Activated T-cell treated with anti-CD3 and anti-CD28 coated beads, Interleukin-2, amount 50 U/mL, for 4 hours (primary cell): ENCODE measurements at regions not wholly inside any gene's neighbourhood (a gene's known extent, or its start where the extent isn't known, plus 50 kb on each side); places are given as distances from the start of the nearest gene placed in this dataset.

Source experiments
- ATAC-seq, 2 donors: fragments of 200-7000 bp; cut with Tn5 transposase; one replicate each; pipeline ENCODE4 v1.10.0; 2021
- DNase-seq: peaks from one replicate; pipeline ENCODE4 v3.0.0-alpha.2; 2020
- H3K27me3 Mint-ChIP-seq: one replicate; pipeline ENCODE4 v1.8.0; 2021; ENCODE audit warnings: low read depth, mixed read lengths
- H3K36me3 Mint-ChIP-seq: one replicate; pipeline ENCODE4 v1.8.0; 2022; ENCODE audit warnings: mixed read lengths; ENCODE audit not compliant: insufficient read depth
- H3K4me1 Mint-ChIP-seq: one replicate; pipeline ENCODE4 v1.8.0; 2021; ENCODE audit warnings: low read depth, mixed read lengths
- H3K4me3 Mint-ChIP-seq: one replicate; pipeline ENCODE4 v1.8.0; 2021; ENCODE audit warnings: mild to moderate bottlenecking, moderate library complexity, mixed read lengths
- H3K9me3 Mint-ChIP-seq: one replicate; pipeline ENCODE4 v1.8.0; 2021; ENCODE audit warnings: mixed read lengths

DNA sequence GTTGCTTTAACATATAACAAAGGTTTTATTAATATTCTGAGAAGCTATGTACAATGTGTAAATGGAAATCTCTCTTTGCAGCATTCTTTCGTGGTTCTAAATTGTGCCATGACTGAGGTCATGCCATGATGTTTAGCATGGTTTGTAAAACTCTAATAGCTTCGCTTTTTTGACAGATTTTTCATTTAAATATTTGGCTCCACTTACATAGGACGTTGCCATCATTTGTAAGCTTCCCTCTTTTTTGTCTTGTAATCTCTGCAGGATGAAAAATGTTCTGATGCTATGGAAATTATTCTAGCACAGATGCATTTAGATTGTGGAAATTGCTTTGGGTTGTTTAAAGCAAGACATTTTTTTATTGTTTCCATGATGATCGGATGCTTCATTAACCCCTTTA, 1054.8 kb downstream of the MAT2B start:
- H3K4me3 Mint-ChIP-seq, result no peak overlapping the region

DNA sequence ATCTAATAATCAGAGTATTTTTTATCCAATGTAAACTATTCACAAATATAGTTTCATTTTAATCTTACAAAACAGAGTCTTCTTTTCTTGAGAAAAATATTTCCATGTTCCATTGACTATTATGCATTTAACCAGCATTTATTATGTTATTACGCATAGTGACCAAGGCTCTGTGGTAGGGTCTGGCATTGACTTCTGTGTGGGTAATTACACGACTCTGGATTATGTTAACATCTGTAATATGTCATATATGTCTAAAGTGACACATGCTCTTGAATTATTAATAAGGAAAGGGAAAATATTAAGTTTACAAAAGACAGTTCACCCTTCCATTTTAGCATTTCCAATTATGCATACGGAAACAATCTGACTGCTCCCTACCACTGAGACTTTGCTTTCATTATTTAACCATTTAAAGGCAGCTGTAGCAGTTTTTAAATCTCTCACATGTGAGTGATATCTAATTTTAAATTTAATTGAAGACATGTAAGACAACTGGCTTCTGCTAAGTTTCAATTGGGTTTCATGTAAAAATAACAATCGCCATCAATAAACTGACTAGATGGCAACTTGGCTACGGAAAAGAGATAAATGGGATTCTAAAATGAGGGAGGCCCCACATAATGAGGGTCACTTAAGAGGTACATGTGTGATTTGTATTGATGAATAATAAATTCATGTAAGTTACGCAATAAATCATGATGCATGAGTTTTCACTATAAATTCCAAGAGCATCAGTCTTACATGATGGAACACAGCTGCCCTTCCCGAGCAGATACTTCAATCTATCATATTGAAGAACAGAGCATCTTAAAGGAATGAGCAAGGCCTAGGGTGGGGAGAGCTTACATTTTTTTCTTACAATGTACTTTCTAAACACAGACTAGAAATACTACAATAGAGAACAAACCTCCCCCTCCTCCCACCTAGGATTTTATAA, 1056.8 kb downstream of the MAT2B start:
- no peaks in the 10 kb centered on the region for H3K27me3 Mint-ChIP-seq
- H3K36me3 Mint-ChIP-seq, result no peaks in the 10 kb centered on the region
- ATAC-seq, result no peak
- no peaks in the 10 kb centered on the region for H3K4me1 Mint-ChIP-seq
- peaks cover 3% of the 10 kb centered on the region for H3K9me3 Mint-ChIP-seq
- DNase-seq, result no peak
- H3K4me3 Mint-ChIP-seq, result no peak overlapping the region

More for the DNA sequence above, 1054.8 kb downstream of the MAT2B start:
- no peak for ATAC-seq
- Mint-ChIP-seq H3K36me3 (no peaks in the 10 kb centered on the region), H3K4me1 (no peaks in the 10 kb centered on the region), H3K9me3 (no peaks in the 10 kb centered on the region), H3K27me3 (no peaks in the 10 kb centered on the region)
- no peak for DNase-seq

DNA sequence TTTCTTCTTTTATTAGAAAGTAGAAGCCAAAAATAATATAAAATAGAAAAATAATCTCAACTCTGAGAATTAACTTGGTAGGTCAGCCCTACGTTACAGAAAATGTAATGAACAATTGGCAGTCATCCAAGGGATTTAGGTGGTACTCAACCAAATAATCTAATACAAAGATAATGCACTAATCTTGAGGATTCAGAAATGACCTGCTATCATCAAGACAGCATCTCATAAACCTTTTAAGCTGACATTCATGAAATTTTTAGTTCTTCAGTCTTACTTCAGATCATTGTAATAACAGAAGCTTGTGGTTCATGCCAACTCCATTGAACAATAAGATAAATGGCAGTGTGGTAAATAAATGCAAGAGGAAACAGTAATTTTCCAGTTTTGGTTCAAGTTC, 1058.0 kb downstream of the MAT2B start:
- Mint-ChIP-seq H3K27me3 (no peaks in the 10 kb centered on the region), H3K36me3 (no peaks in the 10 kb centered on the region), H3K9me3 (peaks cover 3% of the 10 kb centered on the region)

DNA sequence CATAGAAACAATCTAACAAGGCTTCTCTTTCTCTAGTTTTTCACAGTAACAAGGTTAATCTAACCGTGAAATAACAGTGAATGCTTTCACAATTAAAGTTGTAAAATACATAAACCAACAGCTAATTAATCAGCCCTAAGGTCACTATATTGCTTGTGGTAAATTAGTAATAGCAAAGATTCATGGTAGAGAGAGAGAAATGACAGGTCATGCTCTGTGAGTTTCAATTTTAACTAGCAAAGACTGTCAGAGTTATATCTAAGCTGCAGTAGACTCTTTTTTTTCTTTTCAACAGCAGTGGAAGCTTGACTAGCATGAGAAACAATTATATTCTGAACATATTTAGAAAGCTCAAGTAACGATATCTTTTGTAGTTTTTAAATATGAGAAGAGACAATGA, 1068.0 kb downstream of the MAT2B start:
- Mint-ChIP-seq H3K4me1 (no peaks in the 10 kb centered on the region), H3K9me3 (peaks cover 7% of the 10 kb centered on the region), H3K27me3 (no peaks in the 10 kb centered on the region), H3K4me3 (no peak overlapping the region), H3K36me3 (no peaks in the 10 kb centered on the region)
- DNase-seq, result no peak
- no peak for ATAC-seq

More for the DNA sequence above, 1058.0 kb downstream of the MAT2B start:
- no peaks in the 10 kb centered on the region for H3K4me1 Mint-ChIP-seq
- DNase-seq (no peak), ATAC-seq (no peak)
- H3K4me3 Mint-ChIP-seq, result no peak overlapping the region

DNA sequence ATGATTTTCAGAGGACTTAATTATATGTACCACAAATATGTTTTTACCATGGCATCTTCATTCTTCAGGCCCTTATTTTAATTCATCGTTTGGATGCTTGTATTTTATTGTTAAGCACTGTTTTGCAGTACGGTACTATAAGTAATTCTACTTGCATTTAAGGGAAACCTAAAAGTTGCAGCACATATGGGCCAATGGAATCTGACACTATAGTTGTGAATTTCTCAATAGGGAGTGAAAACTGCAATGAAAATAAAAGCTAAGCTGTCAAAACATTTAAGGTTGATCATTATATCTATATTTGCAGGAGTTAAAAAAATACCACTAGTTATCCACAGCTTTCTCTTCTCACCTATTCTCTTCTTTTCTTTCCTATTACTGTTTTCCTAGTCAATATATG, 1071.8 kb downstream of the MAT2B start:
- Mint-ChIP-seq H3K4me3 (no peak overlapping the region), H3K9me3 (peaks cover 8% of the 10 kb centered on the region), H3K27me3 (no peaks in the 10 kb centered on the region), H3K4me1 (no peaks in the 10 kb centered on the region), H3K36me3 (no peaks in the 10 kb centered on the region)
- ATAC-seq (no peak), DNase-seq (no peak)

DNA sequence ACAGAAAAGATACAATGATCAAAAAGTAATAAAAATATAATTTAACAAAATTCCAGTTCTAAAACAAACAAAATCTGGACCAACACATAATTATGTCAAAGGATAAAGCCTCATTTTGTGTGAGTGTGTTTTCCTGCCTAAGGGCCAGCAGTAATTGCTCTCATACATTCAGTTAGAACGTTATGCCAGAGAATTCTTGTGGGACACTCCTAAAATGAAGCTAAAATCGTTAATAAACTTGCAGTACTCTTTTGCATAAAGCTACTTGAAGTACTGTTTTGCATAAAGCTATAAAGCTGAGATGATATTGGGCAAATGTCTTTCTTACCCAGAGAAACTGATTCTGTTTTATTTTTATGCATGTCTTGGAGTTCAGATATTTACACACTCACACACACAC, 1072.3 kb downstream of the MAT2B start:
- no peak overlapping the region for H3K4me3 Mint-ChIP-seq
- ATAC-seq (no peak), DNase-seq (no peak)
- H3K4me1 Mint-ChIP-seq, result no peaks in the 10 kb centered on the region
- H3K36me3 Mint-ChIP-seq, result no peaks in the 10 kb centered on the region
- no peaks in the 10 kb centered on the region for H3K27me3 Mint-ChIP-seq
- peaks cover 8% of the 10 kb centered on the region for H3K9me3 Mint-ChIP-seq

DNA sequence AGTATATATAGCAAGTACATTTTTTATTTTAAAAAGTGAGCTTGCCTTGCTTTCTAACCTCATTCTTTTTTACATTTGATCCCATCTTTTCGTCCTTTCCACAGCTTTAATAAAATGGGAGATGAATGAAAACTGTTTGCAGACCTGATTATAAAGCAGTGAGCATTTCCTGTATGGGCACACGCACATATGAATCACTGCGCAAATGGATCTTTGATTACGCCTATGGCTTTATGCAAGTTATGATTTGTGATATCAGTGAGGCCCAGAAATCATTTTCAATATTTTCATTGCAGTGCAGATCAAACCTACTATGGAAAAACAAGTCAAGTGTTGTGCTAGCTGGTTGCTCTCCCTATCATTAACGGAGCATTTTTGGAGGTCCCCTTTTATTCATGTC, 1073.0 kb downstream of the MAT2B start:
- ATAC-seq (no peak), DNase-seq (no peak)
- Mint-ChIP-seq H3K27me3 (no peaks in the 10 kb centered on the region), H3K9me3 (peaks cover 8% of the 10 kb centered on the region), H3K36me3 (no peaks in the 10 kb centered on the region), H3K4me3 (no peak overlapping the region), H3K4me1 (no peaks in the 10 kb centered on the region)

DNA sequence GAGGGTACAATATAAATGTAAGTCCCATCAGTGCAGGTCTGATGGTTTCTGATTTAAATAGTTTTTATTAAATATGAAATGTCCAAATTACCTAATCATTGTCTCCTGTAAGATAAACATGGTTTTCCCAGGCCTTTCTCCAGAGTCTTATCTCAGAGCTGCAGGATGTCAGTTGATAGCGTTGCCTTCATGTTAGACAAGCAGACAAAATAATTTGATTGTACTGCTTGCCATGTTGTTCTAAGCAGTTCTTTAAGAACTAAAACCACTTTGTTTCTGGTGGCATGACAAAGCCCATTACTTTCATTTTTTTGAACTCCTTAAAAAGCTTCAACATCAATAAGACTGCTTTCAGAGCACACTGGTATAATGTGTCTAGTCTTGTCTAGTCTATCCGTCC, 1073.5 kb downstream of the MAT2B start:
- no peaks in the 10 kb centered on the region for H3K36me3 Mint-ChIP-seq
- H3K9me3 Mint-ChIP-seq, result peaks cover 8% of the 10 kb centered on the region
- no peak for DNase-seq
- no peak overlapping the region for H3K4me3 Mint-ChIP-seq
- H3K4me1 Mint-ChIP-seq, result no peaks in the 10 kb centered on the region
- no peak for ATAC-seq
- no peaks in the 10 kb centered on the region for H3K27me3 Mint-ChIP-seq

DNA sequence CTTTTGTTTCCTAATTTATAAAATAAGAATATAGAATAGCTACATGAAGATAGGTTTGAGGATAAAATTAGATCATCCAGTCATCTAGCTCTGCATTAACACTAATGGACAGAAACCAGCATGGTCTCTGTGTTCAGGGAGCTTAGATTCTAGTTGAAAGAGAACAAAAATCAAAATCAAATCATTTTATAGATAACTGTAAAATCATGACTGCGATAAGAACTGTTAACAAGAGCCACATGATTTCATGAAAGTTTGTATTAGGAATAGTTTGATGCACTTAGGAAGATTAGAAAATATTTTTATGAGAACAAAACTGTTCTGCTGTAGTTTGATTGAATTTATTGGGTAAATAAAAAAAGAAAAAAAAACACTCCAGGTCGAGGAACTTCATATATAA, 1074.7 kb downstream of the MAT2B start:
- DNase-seq (no peak), ATAC-seq (no peak)
- Mint-ChIP-seq H3K9me3 (peaks cover 8% of the 10 kb centered on the region), H3K36me3 (no peaks in the 10 kb centered on the region), H3K27me3 (no peaks in the 10 kb centered on the region), H3K4me1 (no peaks in the 10 kb centered on the region), H3K4me3 (no peak overlapping the region)

DNA sequence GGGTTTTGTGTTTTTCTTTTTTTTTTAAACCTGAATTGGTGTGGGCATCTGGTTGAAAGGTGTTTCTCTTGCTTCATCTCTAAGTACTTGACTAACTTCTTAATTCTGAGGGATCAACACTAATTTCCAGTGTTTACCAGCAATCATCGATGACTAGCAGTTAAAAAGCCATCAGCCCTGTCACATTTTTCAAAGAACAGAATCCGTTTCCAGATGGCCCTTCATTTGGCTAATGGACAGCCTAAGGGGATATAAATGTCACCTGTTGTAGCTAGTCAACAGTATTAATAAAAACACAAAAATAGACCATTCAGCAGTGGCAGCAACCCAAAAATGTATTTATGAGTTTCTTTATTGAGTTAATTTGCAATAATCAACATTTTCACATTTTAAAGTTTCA, 1076.5 kb downstream of the MAT2B start:
- H3K4me1 Mint-ChIP-seq, result no peaks in the 10 kb centered on the region
- peaks cover 8% of the 10 kb centered on the region for H3K9me3 Mint-ChIP-seq
- no peak overlapping the region for H3K4me3 Mint-ChIP-seq
- H3K27me3 Mint-ChIP-seq, result no peaks in the 10 kb centered on the region
- DNase-seq (no peak), ATAC-seq (no peak)
- no peaks in the 10 kb centered on the region for H3K36me3 Mint-ChIP-seq

DNA sequence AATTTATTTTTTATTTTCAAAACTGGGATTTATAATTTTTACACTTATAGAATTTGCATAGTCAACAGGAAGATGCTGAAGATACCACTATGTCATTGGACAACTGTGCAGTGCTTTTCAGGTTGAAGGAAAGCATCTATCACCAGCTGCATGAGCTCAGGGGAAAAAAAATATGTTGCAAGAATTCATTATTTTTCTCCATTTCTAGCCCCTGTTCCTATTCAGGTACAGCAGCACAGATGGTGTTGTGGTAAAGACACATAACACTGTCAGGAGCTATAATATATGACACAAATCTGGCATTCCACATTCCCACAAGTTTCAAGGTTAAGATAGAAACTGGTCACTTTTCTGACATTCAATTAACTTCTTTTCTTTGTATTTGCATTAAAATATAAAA, 1088.6 kb downstream of the MAT2B start:
- Mint-ChIP-seq H3K9me3 (peaks cover 3% of the 10 kb centered on the region), H3K4me1 (no peaks in the 10 kb centered on the region), H3K4me3 (no peak overlapping the region), H3K27me3 (no peaks in the 10 kb centered on the region), H3K36me3 (no peaks in the 10 kb centered on the region)
- DNase-seq (no peak), ATAC-seq (no peak)

DNA sequence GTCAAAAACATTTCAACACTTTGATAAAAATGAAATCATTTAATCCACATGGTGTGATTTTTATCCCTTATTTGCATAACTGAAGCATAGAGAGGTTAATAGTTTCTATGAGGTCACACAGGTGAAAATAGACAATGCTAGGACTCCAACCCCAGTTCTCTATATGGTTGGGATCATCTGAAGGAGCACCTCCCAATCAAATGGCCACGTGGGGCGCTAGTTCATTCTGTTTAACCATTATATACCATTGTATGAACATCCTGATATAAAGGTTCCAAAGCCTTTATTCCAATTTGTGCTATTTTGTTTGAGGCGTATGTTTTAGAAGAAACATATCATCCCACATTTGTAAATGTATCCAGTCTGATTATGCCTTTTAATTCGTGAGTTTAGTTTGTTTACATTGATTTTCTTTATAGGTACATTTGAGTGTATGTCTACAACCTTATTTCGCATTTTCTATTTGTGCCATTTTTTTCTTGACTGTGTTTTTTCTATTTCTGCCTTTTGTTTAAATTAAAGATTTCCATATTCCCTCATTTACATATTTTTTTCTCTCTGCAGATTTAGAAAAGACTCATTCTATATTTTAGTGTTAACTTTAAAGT, 1092.0 kb downstream of the MAT2B start:
- no peak for DNase-seq
- ATAC-seq, result no peak
- Mint-ChIP-seq H3K4me3 (no peak overlapping the region), H3K36me3 (no peaks in the 10 kb centered on the region), H3K27me3 (no peaks in the 10 kb centered on the region), H3K9me3 (peaks cover 11% of the 10 kb centered on the region), H3K4me1 (no peaks in the 10 kb centered on the region)

DNA sequence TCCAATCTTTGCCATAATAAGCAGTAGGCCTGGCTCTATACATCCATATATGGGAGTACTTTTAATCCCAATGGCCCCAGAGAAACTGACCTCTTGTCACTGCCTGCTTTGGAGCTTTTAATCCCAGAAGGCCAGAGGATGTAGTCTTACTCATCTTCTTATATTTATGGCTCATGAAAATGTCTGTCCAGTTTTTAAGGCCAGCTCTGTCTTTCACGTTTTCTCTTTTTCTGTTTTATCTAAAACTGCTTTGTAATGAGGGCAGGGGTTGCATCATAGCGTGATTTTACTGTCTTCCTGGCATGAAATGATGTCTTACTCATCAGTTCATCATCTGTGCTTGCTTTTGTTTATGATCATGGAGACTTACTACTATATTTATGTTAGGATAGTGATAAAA, 1094.9 kb downstream of the MAT2B start:
- Mint-ChIP-seq H3K27me3 (no peaks in the 10 kb centered on the region), H3K4me3 (no peak overlapping the region), H3K9me3 (peaks cover 8% of the 10 kb centered on the region), H3K36me3 (no peaks in the 10 kb centered on the region), H3K4me1 (no peaks in the 10 kb centered on the region)
- ATAC-seq (no peak), DNase-seq (no peak)

DNA sequence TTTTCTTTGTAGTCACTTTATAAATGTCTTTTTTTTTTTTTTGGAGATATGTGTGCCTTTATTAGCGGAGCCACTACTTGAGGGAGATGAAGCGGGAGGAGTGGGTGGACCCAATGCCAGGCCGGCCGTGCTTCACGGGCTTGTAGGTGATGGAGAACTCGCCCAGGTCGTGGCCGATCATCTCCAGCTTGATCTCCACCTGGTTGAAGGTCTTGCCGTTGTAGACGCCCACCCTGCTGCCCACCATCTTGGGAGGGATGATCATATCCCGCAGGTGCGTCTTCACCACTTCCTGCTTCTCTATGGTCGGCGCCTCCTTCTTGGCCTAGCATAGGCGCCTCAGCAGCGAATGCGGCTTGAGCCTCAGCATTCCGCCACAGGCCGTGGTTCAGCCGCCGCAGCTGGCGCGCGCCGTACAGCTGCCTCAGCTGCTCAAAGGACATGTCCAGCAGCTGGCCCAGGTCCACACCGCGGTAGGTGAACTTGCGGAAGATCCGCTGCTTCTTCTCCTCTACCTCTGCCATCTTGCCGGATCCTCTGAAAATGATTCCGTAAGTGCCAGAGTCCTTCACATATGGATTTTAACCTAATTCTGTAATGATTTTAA, 1095.6 kb downstream of the MAT2B start:
- ATAC-seq (no peak), DNase-seq (no peak)
- Mint-ChIP-seq H3K27me3 (no peaks in the 10 kb centered on the region), H3K4me3 (no peak overlapping the region), H3K9me3 (peaks cover 8% of the 10 kb centered on the region), H3K4me1 (no peaks in the 10 kb centered on the region), H3K36me3 (no peaks in the 10 kb centered on the region)

DNA sequence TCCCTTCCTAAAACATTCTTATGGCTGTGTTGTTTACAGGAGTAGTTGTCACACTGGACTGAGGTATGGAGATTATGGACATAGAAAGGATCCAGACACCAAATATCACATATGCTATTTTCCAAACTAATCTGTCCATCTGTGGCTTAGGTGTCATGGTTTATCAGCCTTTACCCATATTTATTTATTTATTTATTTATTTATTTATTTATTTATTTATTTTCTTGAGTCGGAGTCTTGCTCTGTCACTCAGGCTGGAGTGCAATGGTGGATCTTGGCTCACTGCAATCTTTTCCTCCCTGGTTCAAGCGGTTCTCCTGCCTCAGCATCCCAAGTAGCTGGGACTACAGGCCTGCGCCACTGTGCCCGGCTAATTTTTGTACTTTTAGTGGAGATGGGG, 1103.1 kb downstream of the MAT2B start:
- DNase-seq (no peak), ATAC-seq (no peak)
- no peaks in the 10 kb centered on the region for H3K9me3 Mint-ChIP-seq
- no peaks in the 10 kb centered on the region for H3K27me3 Mint-ChIP-seq
- H3K36me3 Mint-ChIP-seq, result no peaks in the 10 kb centered on the region
- no peaks in the 10 kb centered on the region for H3K4me1 Mint-ChIP-seq
- H3K4me3 Mint-ChIP-seq, result no peak overlapping the region
